Kidney tubule cell (primary cell): ENCODE measurements at regions not wholly inside any gene's neighbourhood (a gene's known extent, or its start where the extent isn't known, plus 50 kb on each side); places are given as distances from the start of the nearest gene placed in this dataset.
"Not testable (repeated sequence)": the region's sequence is repeated elsewhere in the genome, so short reads cannot be mapped to it uniquely, and the experiment has no call there.

Source experiments
- DNase-seq: peaks from one replicate; pipeline ENCODE4 v3.0.0-alpha.2; 2018; ENCODE audit warnings: low spot score

GRCh38 chr12:107826276-107826675, 51.8 kb downstream of the ASCL4 start:
- no peak for DNase-seq

- DNase-seq: no peak
These were observed 54.8 kb downstream of the ASCL4 start for GRCh38 chr12:107829271-107829670.

- DNase-seq: no peak
These were observed 57.9 kb downstream of the ASCL4 start for GRCh38 chr12:107832441-107832840.

- no peak for DNase-seq
These were observed 65.7 kb downstream of the ASCL4 start for GRCh38 chr12:107840186-107840585.

- DNase-seq: peak; percentile 11
These were observed 69.1 kb downstream of the ASCL4 start for GRCh38 chr12:107843351-107844311.

GRCh38 chr12:107844312-107844921, 69.9 kb downstream of the ASCL4 start:
- DNase-seq: no peak

- no peak for DNase-seq
These were observed 70.9 kb downstream of the ASCL4 start for GRCh38 chr12:107845226-107845979.

- peak; percentile 29 for DNase-seq
These were observed 71.6 kb downstream of the ASCL4 start for GRCh38 chr12:107845980-107846659.

- no peak for DNase-seq
These were observed 72.9 kb downstream of the ASCL4 start for GRCh38 chr12:107847430-107847829.

- no peak for DNase-seq
These were observed 73.3 kb downstream of the ASCL4 start for GRCh38 chr12:107847830-107848229.

GRCh38 chr12:107853479-107853878, 79.0 kb downstream of the ASCL4 start:
- no peak for DNase-seq

- DNase-seq: no peak
These were observed 81.0 kb downstream of the ASCL4 start for GRCh38 chr12:107855471-107855870.

- no peak for DNase-seq
These were observed 81.6 kb downstream of the ASCL4 start for GRCh38 chr12:107856096-107856495.

- DNase-seq: no peak
These were observed 82.7 kb downstream of the ASCL4 start for GRCh38 chr12:107857191-107857590.

GRCh38 chr12:107859367-107859766, 84.9 kb downstream of the ASCL4 start:
- DNase-seq: no peak

- no peak for DNase-seq
These were observed 89.7 kb downstream of the ASCL4 start for GRCh38 chr12:107864235-107864634.

- not testable (repeated sequence) for DNase-seq
These were observed 90.2 kb downstream of the ASCL4 start for GRCh38 chr12:107864727-107865126.

- no peak for DNase-seq
These were observed 98.7 kb downstream of the ASCL4 start for GRCh38 chr12:107873223-107873622.

- no peak for DNase-seq
These were observed 101.3 kb downstream of the ASCL4 start for GRCh38 chr12:107875786-107876185.

GRCh38 chr12:107884769-107885694, 110.5 kb downstream of the ASCL4 start:
- DNase-seq: peak; percentile 53

- no peak for DNase-seq
These were observed 114.3 kb downstream of the ASCL4 start for GRCh38 chr12:107888789-107889188.
